NT2/D1 (cell line): ENCODE measurements at regions not wholly inside any gene's neighbourhood (a gene's known extent, or its start where the extent isn't known, plus 50 kb on each side); places are given as distances from the start of the nearest gene placed in this dataset.

ENCODE experiments used
- YY1 ChIP-seq: IDR thresholded peaks from 2 replicates; pipeline ENCODE4 v1.6.1; 2011; ENCODE audit not compliant: insufficient read length, insufficient read depth
- ZNF274 ChIP-seq: IDR thresholded peaks from 2 replicates; pipeline ENCODE4 v1.6.1; 2011; ENCODE audit warnings: mild to moderate bottlenecking, low read depth, low read length

- no peak for TF ChIP-seq ZNF274
- no peak for TF ChIP-seq YY1
These were observed 440.4 kb downstream of the ADAMTS20 start for GRCh38 chr12:43111608-43112007.
